DND-41 (cell line): ENCODE measurements at regions not wholly inside any gene's neighbourhood (a gene's known extent, or its start where the extent isn't known, plus 50 kb on each side); places are given as distances from the start of the nearest gene placed in this dataset.

Source experiments
- ATAC-seq: fragments of 200-7000 bp; cut with Tn5 transposase; 3 replicates; pipeline ENCODE4 v1.9.1; 2021; ENCODE audit warnings: low read depth; ENCODE audit not compliant: insufficient read depth
- DNase-seq: peaks from one replicate; pipeline ENCODE4 v3.0.0-alpha.2; 2020
- H2AFZ ChIP-seq: 2 replicates; pipeline ENCODE4 v1.6.0; 2012; ENCODE audit warnings: low read depth, low read length
- H3K27ac ChIP-seq: 2 replicates; pipeline ENCODE4 v1.5.1; 2012; ENCODE audit warnings: low read length, inconsistent platforms
- H3K27me3 ChIP-seq: fragments of 200-600 bp; sonication (generic); 2 replicates; pipeline ENCODE4 v1.6.0; 2012; ENCODE audit warnings: low read length, mild to moderate bottlenecking, inconsistent platforms; ENCODE audit not compliant: insufficient read depth, poor library complexity
- H3K36me3 ChIP-seq: 2 replicates; pipeline ENCODE4 v1.5.1; 2012; ENCODE audit warnings: low read length, inconsistent platforms; ENCODE audit not compliant: insufficient read depth
- H3K4me1 ChIP-seq: 2 replicates; pipeline ENCODE4 v1.5.1; 2012; ENCODE audit warnings: mild to moderate bottlenecking, low read length; ENCODE audit not compliant: insufficient read depth
- H3K4me2 ChIP-seq: 2 replicates; pipeline ENCODE4 v1.6.0; 2012; ENCODE audit warnings: mild to moderate bottlenecking, moderate library complexity, low read length, inconsistent platforms; ENCODE audit not compliant: insufficient read depth
- H3K4me3 ChIP-seq, 2 experiments: fragments of 200-600 bp in 1 of 2; shearing (Covaris generic) in 1 of 2; 2 replicates each; pipeline ENCODE4 v1.5.1; 2012 to 2016; ENCODE audit warnings: inconsistent platforms in 2 of 2, low read length in 2 of 2, mild to moderate bottlenecking in 2 of 2, low read depth in 1 of 2, moderate library complexity in 1 of 2
- H3K79me2 ChIP-seq: 2 replicates; pipeline ENCODE4 v1.6.0; 2012; ENCODE audit warnings: low read length, inconsistent platforms; ENCODE audit not compliant: insufficient read depth
- H3K9ac ChIP-seq: 2 replicates; pipeline ENCODE4 v1.6.0; 2012; ENCODE audit warnings: low read depth, mild to moderate bottlenecking, inconsistent platforms, low read length, moderate library complexity
- H3K9me3 ChIP-seq: 2 replicates; pipeline ENCODE4 v1.5.1; 2012; ENCODE audit warnings: low read length, moderate library complexity, mild to moderate bottlenecking, inconsistent platforms; ENCODE audit not compliant: insufficient read depth, severe bottlenecking
- H4K20me1 ChIP-seq: 2 replicates; pipeline ENCODE4 v1.6.0; 2012; ENCODE audit warnings: low read length; ENCODE audit not compliant: insufficient read depth
- EZH2 ChIP-seq: IDR thresholded peaks from 3 replicates; pipeline ENCODE4 v1.6.1; 2012; ENCODE audit warnings: borderline replicate concordance, low read depth, mild to moderate bottlenecking, moderate library complexity, low read length, inconsistent platforms; ENCODE audit not compliant: severe bottlenecking
- TF ChIP-seq, protein P1 (sequence below): IDR thresholded peaks from 2 replicates; pipeline ENCODE4 v1.5.1; 2012; ENCODE audit warnings: borderline replicate concordance, low read length, moderate library complexity, mild to moderate bottlenecking; ENCODE audit not compliant: poor library complexity, severe bottlenecking; ENCODE audit errors: extremely low read depth

DNA sequence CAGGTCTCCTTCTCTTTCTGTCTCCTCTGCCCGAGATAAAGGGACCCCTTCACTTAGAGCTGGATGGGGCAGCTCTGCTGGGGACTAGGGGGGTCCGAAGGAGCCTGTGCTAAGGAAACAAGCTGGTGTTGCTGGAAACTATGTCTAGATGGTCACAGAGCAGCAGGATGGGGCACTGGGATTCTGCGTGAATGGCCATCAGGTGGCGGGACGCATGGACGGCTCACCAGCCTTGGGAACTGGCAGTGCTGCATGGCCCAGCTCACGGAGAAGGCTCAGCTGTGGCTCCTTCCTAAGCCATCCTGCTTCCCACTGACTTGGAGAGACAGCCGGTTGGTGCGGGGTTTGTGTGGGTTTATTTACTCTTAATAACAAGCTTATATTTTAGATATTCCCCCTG, 411.8 kb downstream of the ZNF536 start:
- no peaks in the 10 kb centered on the region for H3K4me1 ChIP-seq
- H4K20me1 ChIP-seq = no peaks in the 10 kb centered on the region
- H3K4me2 ChIP-seq = no peak overlapping the region
- H3K36me3 ChIP-seq = no peaks in the 10 kb centered on the region
- no peaks in the 10 kb centered on the region for H3K9me3 ChIP-seq
- no peak overlapping the region for H3K9ac ChIP-seq
- H3K79me2 ChIP-seq = no peaks in the 10 kb centered on the region
- H3K27me3 ChIP-seq = no peaks in the 10 kb centered on the region
- DNase-seq = no peak
- no peak overlapping the region for H2AFZ ChIP-seq
- TF ChIP-seq, protein P1, sequence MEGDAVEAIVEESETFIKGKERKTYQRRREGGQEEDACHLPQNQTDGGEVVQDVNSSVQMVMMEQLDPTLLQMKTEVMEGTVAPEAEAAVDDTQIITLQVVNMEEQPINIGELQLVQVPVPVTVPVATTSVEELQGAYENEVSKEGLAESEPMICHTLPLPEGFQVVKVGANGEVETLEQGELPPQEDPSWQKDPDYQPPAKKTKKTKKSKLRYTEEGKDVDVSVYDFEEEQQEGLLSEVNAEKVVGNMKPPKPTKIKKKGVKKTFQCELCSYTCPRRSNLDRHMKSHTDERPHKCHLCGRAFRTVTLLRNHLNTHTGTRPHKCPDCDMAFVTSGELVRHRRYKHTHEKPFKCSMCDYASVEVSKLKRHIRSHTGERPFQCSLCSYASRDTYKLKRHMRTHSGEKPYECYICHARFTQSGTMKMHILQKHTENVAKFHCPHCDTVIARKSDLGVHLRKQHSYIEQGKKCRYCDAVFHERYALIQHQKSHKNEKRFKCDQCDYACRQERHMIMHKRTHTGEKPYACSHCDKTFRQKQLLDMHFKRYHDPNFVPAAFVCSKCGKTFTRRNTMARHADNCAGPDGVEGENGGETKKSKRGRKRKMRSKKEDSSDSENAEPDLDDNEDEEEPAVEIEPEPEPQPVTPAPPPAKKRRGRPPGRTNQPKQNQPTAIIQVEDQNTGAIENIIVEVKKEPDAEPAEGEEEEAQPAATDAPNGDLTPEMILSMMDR = no peak
- TF ChIP-seq EZH2 = no peak
- H3K4me3 ChIP-seq = no peak overlapping the region
- H3K27ac ChIP-seq = no peak overlapping the region
- no peak for ATAC-seq

DNA sequence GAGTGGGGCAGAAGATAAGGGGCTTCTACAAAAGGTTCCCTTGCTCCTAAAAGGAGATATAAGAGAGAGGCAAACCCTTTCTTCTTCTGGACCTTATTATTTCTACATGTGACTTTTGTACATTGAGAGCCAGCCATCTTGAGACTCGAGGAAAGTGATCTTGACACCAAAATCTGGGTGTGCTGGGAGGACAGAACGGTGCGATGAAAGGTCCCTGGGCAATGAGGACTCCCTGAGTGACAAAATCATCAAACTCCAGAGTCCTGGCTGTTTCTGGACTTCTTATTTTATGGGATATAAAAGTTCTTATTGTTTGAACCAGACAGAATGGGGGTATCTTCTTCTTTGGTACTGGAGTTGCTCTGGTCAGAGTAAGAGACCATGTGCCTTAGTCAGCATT, 411.0 kb downstream of the ZNF536 start:
- Histone ChIP-seq H3K27ac (no peak overlapping the region), H3K36me3 (no peaks in the 10 kb centered on the region), H3K9ac (no peak overlapping the region), H4K20me1 (no peaks in the 10 kb centered on the region), H3K9me3 (no peaks in the 10 kb centered on the region), H3K4me3 (no peak overlapping the region), H3K4me2 (no peak overlapping the region), H3K4me1 (no peaks in the 10 kb centered on the region), H2AFZ (no peak overlapping the region), H3K27me3 (no peaks in the 10 kb centered on the region), H3K79me2 (no peaks in the 10 kb centered on the region)
- no peak for TF ChIP-seq EZH2
- TF ChIP-seq, protein P1 = no peak
- ATAC-seq = no peak
- DNase-seq = no peak

DNA sequence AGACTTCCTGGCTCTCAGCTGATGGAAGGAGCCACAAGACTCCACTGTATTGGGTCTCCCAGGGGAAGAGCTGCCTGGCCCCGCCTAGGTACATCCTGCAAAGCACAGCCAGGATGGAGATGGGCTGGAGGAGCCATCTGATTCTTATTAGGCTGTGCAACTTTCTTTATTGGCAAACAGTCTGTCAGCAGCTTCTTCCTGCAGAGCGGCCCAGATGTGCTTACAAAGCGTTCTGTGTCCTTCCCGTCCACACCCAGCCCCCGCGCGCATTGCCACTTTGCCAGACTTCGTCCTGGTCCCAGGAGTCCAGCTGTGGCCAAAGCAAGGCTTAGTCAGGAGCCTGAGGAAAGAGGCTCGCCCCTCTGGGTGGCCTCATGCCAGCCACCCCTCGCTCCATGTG, 409.3 kb downstream of the ZNF536 start:
- Histone ChIP-seq H3K4me3 (no peak overlapping the region), H3K4me1 (no peaks in the 10 kb centered on the region), H2AFZ (no peak overlapping the region), H4K20me1 (no peaks in the 10 kb centered on the region), H3K27ac (no peak overlapping the region), H3K9me3 (no peaks in the 10 kb centered on the region), H3K27me3 (no peaks in the 10 kb centered on the region), H3K79me2 (no peaks in the 10 kb centered on the region), H3K9ac (no peak overlapping the region), H3K36me3 (no peaks in the 10 kb centered on the region), H3K4me2 (no peak overlapping the region)
- TF ChIP-seq, protein P1 = no peak
- TF ChIP-seq EZH2 = no peak
- DNase-seq (no peak), ATAC-seq (no peak)

DNA sequence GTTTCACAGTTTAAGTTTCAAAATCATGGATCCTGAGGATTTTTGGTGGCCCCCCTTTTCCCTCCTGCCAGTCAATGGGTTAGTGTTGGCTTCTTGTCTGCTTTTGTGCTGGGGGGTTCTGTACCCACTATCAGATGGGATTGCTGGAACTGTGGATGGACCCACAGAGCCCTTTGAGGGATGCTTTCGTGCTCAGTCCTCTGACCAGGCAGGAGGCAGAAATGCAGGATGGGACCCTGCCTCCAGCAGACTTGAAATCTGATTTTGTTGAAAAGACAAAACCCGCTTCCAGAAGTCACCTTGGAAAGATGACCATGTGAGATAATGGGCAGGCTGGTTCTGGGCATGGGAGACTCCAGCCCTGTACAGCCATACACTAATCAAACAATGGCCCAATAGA, 408.9 kb downstream of the ZNF536 start:
- H3K27ac ChIP-seq = no peak overlapping the region
- H4K20me1 ChIP-seq = no peaks in the 10 kb centered on the region
- no peak overlapping the region for H3K9ac ChIP-seq
- no peak overlapping the region for H2AFZ ChIP-seq
- no peak overlapping the region for H3K4me2 ChIP-seq
- H3K27me3 ChIP-seq = no peaks in the 10 kb centered on the region
- H3K9me3 ChIP-seq = no peaks in the 10 kb centered on the region
- DNase-seq (no peak), ATAC-seq (no peak)
- H3K4me1 ChIP-seq = no peaks in the 10 kb centered on the region
- H3K36me3 ChIP-seq = no peaks in the 10 kb centered on the region
- TF ChIP-seq, protein P1 = no peak
- no peak for TF ChIP-seq EZH2
- H3K4me3 ChIP-seq = no peak overlapping the region
- no peaks in the 10 kb centered on the region for H3K79me2 ChIP-seq
